ENCODE measurements at regions not wholly inside any gene's neighbourhood (a gene's known extent, or its start where the extent isn't known, plus 50 kb on each side); places are given as distances from the start of the nearest gene placed in this dataset.

DNA sequence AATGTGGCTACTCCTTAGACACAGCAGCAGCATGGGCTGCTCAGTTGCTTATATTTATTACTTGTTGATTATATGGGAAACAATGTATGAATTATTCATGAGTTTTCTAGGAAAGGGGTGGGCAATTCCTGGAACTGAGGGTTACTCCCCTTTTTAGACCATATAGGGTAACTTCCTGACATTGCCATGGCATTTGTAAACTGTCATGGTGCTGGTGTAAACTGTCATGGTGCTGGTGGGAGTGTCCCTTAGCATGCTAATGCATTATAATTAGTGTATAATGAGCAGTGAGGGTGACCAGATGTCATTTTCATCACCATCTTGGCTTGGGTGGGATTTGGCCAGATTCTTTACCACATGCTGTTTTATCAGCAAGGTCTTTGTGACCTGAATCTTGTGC is 734.6 kb upstream of the PTPRD start:
- TF ChIP-seq CTCF (IDR thresholded peaks at IDR 0.05) (no peak), POLR2A (IDR thresholded peaks at IDR 0.05) (no peak)

Data from body of pancreas (tissue), 4 donors.